Bronchial epithelial cell (primary cell): ENCODE measurements at regions not wholly inside any gene's neighbourhood (a gene's known extent, or its start where the extent isn't known, plus 50 kb on each side); places are given as distances from the start of the nearest gene placed in this dataset.

Experiments
- DNase-seq: peaks from one replicate; pipeline ENCODE4 v3.0.0-alpha.2; 2010; ENCODE audit warnings: low read depth
- FAIRE-seq: peaks from 2 replicates; lab custom pipeline; 2011; peaks lifted over from hg19 to GRCh38; lab: Jason Lieb, UNC
- H3K27me3 ChIP-seq: 2 replicates; pipeline ENCODE4 v1.5.1; 2011; ENCODE audit warnings: low read length; ENCODE audit not compliant: control insufficient read depth, insufficient read depth
- H3K36me3 ChIP-seq: 2 replicates; pipeline ENCODE4 v1.5.1; 2011; ENCODE audit warnings: low read length; ENCODE audit not compliant: control insufficient read depth, insufficient read depth
- H3K4me3 ChIP-seq: 2 replicates; pipeline ENCODE4 v1.5.1; 2011; ENCODE audit warnings: mild to moderate bottlenecking, low read depth, low read length, control low read depth
- TF ChIP-seq, protein P1 (sequence below): IDR thresholded peaks from 2 replicates; pipeline ENCODE4 v1.5.1; 2011; ENCODE audit warnings: mild to moderate bottlenecking, moderate library complexity, low read length, control low read depth, inconsistent platforms; ENCODE audit not compliant: insufficient read depth, severe bottlenecking

- TF ChIP-seq, protein P1, sequence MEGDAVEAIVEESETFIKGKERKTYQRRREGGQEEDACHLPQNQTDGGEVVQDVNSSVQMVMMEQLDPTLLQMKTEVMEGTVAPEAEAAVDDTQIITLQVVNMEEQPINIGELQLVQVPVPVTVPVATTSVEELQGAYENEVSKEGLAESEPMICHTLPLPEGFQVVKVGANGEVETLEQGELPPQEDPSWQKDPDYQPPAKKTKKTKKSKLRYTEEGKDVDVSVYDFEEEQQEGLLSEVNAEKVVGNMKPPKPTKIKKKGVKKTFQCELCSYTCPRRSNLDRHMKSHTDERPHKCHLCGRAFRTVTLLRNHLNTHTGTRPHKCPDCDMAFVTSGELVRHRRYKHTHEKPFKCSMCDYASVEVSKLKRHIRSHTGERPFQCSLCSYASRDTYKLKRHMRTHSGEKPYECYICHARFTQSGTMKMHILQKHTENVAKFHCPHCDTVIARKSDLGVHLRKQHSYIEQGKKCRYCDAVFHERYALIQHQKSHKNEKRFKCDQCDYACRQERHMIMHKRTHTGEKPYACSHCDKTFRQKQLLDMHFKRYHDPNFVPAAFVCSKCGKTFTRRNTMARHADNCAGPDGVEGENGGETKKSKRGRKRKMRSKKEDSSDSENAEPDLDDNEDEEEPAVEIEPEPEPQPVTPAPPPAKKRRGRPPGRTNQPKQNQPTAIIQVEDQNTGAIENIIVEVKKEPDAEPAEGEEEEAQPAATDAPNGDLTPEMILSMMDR = no peak
- H3K36me3 ChIP-seq = no peaks in the 10 kb centered on the region
- H3K4me3 ChIP-seq = no peak overlapping the region
- no peak for DNase-seq
- FAIRE-seq = no peak
- H3K27me3 ChIP-seq = peaks cover 29% of the 10 kb centered on the region
These were observed 227.4 kb upstream of the AZI2 start for GRCh38 chr3:28575746-28576613.

DNA sequence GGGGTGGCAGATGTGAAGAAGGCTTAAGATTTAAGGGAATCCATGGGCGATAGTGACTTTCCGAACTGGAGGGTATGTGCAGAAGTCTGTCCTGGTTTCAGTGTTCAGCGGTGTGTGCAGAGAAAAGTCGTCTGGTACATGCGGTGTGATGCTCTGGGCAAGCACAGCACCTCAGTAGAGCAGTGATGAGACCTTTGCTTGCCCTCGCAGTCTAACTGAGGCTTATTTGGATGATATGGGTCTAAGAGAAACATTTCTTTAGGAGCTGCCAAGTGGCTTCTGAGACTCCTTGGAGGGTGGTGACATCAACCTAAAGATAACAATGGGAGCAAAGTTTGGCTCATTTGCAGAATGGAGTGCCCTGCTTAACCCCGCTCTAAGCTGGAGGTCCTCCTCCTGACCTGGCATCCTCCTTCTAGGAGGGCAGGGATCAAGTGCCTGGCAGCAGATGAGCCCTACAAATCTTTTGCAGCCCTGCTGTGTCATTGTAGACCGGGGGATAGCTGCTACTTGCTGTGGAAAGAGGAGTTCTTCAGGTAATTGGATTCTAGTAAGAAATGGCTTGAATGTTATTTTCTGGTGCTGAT is 228.1 kb upstream of the AZI2 start:
- no peak for DNase-seq
- H3K36me3 ChIP-seq = no peaks in the 10 kb centered on the region
- TF ChIP-seq, protein P1 = no peak
- FAIRE-seq = no peak
- H3K4me3 ChIP-seq = no peak overlapping the region
- peaks cover 29% of the 10 kb centered on the region for H3K27me3 ChIP-seq

- Histone ChIP-seq H3K36me3 (no peaks in the 10 kb centered on the region), H3K4me3 (no peak overlapping the region), H3K27me3 (peaks cover 29% of the 10 kb centered on the region)
- DNase-seq (no peak), FAIRE-seq (no peak)
- TF ChIP-seq, protein P1 = no peak
These were observed 229.4 kb upstream of the AZI2 start for GRCh38 chr3:28577941-28578500.

- Histone ChIP-seq H3K4me3 (no peak overlapping the region), H3K27me3 (no peaks in the 10 kb centered on the region), H3K36me3 (no peaks in the 10 kb centered on the region)
- FAIRE-seq (no peak), DNase-seq (peak; percentile 67)
- TF ChIP-seq, protein P1 = no peak
These were observed 237.7 kb upstream of the AZI2 start for GRCh38 chr3:28586325-28586724.

DNA sequence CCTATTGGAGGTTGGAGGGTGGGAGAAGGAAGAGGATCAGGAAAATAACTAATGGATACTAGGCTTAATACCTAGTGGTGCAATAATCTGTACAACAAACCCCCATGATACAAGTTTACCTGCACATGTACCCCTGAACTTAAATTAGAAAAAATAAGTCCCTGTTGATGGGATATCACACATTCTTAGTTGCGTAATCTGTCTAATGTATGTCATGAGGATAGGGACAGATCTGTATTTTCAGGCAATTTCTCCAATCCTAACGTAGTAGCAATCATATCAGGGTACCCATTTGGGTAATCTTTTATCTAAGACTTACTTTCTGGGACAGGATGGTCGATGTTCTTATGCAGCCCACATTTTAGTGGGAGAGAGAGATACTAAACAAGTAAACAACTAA is 239.1 kb upstream of the AZI2 start:
- Histone ChIP-seq H3K36me3 (no peaks in the 10 kb centered on the region), H3K27me3 (no peaks in the 10 kb centered on the region), H3K4me3 (no peak overlapping the region)
- TF ChIP-seq, protein P1 = no peak
- FAIRE-seq = no peak
- no peak for DNase-seq
